Daoy (cell line): ENCODE measurements at regions not wholly inside any gene's neighbourhood (a gene's known extent, or its start where the extent isn't known, plus 50 kb on each side); places are given as distances from the start of the nearest gene placed in this dataset.
A peak's percentile ranks its signal among the peaks of the same experiment; 100 is the strongest.

Source experiments
- DNase-seq: peaks from one replicate; pipeline ENCODE4 v3.0.0-alpha.2; 2015; ENCODE audit warnings: low read depth

DNA sequence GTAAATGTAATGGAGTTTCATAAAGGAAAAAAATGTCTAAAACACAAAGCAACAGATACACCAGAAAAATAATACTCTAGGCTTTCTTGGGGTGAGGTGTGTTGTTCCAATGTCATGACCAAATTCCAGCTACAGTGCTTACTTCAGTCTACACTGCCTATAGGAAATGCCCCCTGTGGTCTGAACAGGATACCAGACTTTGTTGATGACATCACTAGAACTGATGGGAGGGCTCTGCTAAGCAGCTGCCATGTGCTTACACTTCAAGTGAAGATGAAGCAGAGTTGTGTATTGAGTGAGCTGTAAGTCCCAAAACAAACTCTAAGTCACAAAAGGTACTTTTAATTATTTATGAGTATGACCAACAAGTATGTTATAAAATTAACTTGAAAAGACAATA, 456.1 kb upstream of the IL12A start:
- no peak for DNase-seq

DNA sequence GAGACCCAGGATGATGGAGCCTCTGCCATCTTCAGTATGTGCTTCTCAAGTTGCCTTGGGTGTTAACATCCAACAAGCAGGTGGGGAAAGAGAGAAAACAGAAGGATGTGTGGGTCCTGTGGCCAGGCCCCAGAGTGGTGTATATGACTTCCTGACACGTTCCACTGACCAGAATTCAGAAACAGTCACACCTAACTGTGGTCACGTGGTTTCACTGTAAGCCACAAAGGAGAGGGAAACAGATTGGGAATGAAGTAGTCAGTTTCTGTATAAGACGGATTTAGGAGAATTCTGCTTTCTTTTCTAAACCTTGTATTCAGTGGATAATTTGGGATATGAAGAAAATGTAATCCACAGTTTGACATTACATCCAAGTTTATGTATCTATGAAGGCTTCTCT, 454.1 kb upstream of the IL12A start:
- no peak for DNase-seq

DNA sequence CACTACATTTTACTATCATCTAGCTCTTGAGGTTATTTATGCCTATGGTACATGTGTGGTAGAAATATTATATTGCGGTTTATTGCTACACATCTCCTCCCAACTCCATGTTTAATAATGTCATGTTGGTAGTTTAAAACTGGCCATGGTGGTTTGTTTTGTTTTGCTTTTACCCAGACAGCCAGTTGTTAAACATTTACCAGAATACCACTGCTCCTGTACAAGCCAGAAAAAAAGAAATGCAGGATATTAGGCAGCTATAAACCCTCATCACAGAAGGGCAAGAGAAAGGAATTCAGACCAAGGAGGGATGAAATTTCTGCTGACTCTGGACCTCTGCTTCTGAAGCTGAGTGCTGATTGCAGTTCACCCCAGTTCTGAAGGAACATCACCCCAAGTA, 451.8 kb upstream of the IL12A start:
- DNase-seq: no peak

DNA sequence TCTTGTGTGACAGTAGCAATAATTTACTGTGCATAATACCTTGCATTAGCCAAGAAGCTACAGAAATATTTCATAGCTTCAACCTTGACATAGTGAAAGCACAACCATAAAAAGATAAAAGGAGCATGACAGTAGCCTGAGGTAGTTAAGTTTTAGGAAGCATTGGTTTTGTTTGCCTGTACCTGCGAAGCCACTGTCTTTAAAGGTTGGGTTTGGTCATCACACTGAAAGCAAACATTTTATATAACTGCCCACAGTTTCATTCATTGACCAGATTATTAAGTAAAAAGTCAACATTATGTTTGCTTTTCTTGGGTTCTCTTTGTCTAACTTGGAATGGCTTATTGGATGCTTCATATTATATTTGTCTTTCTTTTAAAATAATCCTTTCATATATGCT, 450.1 kb upstream of the IL12A start:
- DNase-seq: no peak

DNA sequence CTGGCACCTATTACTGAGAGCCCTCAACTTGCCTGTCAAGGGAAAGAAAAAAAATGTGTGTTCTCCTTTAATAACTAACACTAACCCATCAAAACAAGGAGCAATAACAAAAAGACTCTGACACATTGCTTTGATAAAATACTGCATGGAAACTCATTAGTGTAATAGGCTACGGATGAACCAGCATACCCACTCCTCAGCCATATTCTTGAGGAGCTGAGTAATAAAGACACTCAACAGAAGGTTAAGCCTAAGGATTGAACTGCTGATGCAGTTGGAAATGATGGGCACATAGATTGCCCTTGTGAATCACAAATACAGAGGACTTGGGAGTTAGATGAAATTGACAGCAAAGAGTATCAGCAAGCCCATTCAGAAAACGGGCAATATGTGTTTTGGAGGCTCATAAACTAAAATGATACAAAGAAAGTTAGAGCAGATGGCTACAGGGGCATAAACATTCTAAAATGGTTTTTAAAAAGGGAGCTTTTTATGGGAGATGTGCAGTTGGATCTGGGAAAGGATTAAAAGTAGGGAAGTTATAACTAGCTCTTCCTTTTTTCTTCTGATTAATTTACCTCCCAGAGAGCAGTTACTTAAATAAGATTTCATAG, 447.6 kb upstream of the IL12A start:
- DNase-seq: no peak

DNA sequence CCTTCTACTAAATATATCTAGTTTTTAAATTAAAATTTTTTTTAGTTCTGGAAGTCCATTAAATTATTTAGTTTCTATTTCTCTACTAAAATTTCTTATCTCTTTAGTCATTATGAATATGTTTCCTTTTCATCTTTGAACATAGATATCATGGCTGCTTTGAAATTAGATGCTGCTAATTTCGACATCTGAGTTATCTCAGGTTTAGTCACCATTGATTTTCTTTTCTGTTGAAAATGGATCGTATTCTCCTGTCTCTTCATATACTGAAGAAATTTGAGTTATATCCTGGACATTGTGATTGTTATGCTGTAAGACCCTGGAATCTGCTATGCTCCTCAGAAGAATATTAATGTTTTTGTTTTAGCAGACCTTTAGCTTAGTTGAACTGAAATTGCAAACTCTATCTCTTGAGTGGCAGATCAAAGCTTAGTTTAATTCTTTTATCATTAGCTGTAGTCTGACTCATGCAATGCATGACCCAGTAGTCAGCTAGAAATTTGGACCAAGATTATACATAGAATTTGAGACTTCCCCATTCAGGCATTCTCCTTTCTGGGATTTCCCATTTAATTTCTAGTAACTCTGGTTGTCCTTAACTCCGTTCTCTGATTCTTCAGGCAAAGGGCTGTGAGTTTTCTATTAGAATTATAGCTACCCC, 439.8 kb upstream of the IL12A start:
- DNase-seq: peak; percentile 2

DNA sequence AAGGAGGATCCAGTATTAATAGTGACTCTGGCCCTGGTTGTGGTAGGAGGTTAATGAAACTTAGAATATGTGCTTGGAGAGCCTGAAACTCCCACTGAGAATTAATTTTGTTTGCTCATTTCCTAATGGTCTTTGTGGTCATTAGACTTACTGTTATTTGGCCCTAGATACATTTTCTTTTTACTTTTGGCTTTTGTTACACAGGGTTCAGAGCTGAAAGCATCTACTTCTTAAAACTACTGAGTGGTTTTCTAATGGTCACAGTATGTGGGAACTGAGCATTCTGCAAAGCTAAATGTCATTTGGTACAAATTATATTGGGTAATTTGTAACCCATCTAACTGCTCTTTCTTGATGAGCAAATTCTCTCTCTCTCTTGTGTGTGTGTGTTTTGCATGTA, 433.4 kb upstream of the IL12A start:
- DNase-seq: no peak

DNA sequence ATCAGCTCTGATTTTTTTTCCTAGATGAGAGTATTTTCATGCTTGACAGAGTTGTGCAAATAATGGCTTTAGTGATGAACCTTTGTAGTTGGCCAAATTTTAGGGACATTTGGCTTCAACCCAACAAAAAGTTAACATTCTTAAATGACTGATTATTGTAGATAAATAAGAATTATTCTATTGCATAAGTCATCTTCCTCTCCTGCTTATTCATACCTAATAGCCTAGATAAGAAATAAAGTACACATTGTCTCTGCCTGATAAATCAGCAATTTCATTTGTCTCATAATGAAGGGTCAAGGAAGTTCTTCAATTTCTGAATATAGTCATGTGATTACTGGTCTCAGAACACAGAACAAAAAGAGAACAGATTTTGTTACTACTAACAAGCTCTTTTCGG, 428.9 kb upstream of the IL12A start:
- DNase-seq: no peak

DNA sequence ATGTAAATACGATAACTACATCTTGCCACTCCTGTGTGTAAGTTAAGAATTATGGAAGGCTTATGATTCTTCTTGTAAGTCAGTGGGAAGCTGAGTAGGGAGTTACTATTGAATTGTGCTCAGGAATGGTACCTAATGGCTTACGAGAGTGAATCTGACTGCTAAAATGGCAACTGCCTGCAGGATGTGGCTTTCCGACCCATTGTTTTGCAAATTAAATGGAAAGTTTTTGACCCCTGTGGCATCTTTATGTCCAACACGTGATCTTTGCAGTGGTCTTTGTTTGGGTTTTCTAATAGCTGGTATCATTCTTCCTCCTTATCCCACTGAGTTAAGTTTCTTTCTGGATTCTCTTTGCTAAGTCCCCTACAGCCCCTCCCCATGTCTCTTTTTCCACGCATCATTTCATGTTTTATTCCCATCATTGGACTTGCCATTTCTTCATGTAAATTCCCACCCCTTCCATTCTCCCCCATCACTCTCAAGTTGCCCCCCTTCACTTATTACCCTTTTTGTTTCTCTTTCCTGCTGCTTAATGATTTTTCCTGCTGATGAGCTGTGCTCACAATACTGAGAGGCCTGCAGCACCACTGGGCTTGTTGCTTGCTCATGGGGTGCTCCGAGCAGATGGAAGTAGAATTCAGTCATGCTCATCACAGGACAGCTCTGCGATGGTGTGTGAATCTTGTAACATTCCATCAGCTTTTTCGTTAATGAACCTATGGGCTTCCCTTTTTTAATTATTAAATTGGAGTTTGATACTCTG, 428.2 kb upstream of the IL12A start:
- DNase-seq: peak; percentile 2

DNA sequence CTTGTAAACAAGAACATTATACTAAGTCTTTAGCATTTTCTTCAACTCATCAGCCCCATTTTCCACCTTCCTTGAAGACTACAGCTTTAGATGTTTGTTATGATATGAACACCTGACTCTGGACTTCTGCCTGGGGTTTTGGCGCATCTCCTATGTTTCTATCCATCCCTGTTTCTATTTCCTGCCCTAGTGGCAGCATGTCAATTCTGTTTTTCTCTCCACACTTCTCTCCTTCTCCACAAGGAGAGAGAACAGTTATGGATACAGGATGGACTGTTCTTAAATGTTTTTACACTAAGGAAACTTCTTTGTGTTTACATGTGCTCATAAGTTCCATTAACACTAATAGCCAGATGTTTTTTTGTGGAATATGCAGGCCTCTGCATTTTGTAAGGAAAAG, 423.3 kb upstream of the IL12A start:
- no peak for DNase-seq

DNA sequence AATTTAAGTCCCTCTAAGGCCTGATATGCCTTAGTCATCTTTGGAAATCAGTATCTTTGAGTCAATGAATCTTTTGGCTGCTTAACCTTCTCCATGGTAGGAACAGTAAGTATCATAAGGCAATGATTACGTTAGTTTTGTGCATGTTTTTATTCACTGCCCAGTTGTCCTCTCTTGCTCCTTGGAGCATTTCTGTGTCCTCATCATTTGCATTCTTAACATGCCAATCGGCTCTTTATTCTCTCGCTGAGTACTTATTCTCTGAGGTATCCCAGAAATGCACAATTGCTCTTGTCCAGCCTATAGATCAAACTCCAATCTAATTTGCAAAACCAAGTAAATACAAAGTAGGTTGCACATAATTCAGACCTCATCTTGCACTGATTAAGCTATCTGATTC, 405.0 kb upstream of the IL12A start:
- DNase-seq: no peak

DNA sequence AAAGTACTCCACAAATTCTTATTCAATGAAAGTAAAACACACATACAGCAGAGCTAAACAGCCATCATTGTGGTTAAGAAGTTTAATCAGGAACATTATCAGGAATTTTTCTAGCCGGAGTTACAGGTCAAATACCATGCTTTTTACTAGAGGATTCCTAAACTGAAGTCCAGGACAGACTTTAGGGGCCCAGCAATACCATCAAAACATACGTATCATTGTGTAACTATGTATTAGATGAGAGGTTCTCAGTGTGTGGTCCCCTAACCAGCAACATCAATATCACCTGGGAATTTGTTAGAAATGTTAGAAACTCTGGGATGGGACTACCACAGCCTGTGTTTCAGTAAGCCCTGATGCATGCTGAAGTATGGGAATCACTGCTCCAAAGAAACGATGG, 404.2 kb upstream of the IL12A start:
- DNase-seq: no peak

DNA sequence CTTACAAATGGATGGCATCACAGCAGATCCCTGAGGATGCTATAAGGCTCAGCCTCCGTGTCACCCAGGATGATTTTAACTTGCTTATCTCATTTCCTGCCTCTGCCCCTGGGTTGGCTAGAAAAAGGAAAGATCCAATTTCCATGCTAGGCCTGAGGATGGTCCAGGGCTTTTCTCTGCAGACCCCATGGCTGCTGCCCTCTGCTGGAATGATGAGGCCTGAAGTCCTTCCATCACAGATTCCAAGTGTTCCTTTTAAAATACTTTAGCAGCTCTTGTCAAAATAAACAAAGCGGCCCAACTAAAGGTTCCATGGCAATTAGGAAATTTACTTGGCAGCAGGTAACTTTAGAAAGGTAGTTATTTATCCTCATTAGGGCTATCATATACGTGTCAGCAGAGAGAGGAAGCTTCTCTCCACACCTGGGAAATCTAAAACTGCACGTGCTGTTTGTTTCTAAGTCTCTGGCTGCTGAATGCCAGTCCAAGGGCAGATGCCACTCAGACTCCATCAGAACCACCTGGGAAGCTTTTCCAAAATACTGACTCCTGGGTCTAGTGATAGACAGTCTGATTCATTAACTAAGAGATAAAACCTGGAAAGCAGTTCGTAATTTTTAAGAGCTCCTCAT, 401.9 kb upstream of the IL12A start:
- peak; percentile 48 for DNase-seq

DNA sequence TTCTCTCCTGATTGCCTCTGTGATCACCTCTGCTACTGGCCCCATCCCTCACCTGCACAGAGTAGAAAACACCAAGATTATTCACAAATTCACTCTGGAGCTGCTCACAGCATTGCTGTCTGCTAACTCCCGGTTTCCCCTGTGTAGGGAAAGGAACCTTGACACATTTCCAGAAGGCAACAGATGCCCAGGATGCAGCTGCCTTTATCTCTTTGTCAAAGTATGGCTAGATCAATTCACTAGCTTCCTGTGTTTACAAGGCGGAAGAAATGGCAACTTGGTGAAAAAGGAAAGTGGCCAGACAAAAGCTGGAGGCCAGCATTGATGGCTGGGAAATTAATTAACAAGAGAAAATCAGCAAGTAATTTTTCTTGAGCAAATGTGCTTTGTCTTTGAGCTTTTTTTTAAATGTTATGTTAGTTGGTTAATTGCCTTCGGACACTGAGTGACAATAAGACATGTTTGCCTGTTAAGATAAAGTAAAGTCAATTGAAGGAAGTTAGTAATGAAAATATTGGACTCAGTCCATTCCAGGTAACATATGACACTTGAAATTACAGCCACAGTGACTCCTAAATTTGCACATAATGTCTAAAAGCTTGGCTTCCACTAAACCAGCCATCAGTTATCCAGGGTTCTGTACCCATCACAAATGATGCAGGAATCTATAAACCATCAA, 394.6 kb upstream of the IL12A start:
- no peak for DNase-seq

DNA sequence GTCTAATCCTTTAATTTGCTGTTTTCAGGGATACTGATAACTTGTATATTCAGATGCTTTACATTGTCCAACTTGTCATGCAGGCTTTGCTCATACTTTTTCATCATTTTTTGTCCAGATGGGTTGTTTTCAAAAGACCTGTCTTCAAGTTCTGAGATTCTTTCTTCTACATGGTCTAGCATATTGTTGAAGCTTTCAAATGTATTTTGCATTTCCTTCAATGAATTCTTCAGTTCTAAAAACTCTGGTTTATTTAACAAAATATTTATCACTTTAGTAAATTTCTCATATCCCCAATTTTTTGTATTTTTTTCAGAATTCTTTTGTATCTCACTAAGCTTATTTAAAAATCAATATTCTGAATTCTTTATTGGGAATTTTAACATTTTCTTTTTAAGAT, 388.3 kb upstream of the IL12A start:
- DNase-seq: no peak

DNA sequence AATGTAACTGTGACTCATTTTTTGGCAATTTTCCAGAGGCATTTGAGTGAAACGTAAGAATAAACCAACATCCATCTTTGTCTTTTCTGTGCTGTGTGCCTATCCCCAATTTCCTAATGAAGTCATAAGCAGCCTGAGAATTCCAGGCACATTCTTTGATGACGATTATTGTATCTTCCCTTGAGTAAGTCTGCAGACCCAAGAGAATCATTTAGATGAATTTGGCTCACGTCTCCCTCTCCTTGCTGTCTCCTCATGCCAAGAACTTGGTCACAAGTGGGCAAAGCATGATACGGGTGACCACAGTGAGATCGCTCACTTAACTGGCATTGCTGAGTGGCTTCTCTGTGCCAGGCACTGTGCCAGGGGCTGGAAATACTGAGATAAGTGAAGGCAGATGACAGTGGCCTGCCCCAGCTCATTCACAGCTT, 384.5 kb upstream of the IL12A start:
- peak; percentile 35 for DNase-seq

DNA sequence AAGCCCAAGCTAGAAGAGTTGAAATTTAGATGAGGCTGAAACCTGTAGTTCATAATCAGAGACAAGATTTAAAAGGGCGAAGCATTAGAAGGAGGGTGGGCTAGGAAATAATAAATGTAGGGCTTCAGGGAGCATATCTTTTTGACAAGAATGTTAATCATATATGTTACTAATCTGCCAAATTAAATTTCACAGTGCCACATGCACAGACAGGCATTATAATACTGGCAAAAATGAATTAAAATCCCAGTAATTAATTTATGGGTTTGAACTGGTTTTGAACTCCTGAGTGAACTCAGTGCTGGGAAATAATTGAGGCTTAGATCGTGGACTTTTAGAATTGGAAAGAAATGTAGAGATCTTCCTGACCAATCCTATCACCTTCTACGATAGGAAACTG, 383.5 kb upstream of the IL12A start:
- DNase-seq: no peak

DNA sequence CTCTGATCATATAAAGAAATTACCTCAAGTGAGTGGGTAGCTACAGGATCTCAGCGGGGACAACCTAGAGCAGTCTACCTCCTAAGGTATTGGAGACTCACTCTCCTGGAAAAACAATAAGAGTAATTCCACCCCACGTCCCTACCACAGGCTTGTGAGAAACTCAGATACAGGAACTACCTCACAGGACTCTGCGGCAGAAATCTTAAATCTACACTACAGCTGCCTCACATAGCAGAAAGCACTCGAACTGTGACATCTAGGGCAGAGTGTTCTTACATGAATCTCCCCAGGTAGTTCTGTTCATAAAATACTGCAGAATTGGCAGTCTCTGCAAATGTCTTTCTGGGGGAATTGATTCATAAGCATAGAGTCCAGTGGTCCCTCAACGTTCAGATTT, 382.9 kb upstream of the IL12A start:
- DNase-seq: no peak

DNA sequence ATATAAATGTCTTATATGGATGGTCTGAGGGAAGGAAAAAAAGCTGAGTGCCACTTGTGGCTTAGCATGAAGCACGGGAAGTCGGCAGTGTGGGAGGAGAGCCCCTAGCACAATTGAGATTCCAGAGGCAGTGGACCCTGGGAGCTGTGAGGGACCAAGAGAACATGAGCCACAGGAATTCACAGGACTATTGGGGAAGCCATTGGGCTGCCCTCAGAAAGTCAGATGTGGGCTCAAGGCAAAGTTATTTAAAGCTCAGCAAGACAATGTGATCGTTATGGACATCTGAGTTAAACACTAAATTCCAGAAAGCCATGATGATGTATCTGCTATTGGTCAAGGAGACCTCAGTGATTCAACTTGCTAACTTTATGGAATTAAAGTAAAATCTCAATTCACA, 380.8 kb upstream of the IL12A start:
- no peak for DNase-seq

DNA sequence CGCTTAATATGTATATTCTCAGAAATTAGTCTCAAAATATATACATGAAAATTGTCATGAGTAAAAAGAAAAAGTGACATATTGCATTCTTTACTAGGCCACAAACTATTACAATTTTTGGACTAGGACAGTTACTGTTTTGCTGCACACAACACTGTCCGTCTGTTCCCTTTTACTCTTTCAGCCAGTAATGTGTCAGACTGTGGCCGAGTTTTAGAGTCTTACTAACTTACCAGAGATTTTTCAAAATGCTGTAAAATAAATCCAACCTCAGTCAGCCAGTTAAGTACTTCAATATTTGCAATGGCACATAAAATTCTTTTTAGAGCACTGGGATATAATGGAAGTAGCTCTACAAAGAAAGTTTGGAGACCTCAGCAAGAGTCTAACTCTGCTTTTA, 380.3 kb upstream of the IL12A start:
- no peak for DNase-seq

DNA sequence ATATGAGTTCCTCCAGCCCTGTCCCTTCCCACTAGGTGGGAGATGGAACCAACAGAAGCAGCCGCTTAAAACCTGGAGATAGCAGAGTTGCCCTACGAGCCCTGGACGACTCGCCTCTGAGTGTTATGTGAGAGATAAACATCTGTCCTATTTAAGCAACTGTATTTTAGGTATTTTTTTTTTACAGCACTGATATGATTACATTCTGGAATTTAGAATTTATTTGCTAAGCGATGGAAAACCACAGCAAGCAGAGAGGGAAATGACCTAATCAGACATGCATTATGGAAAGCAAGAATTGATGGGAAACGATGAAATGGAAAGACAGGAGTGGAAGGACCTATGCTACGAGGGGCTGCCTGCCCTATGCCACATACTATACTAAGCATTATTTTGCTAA, 379.0 kb upstream of the IL12A start:
- DNase-seq: peak; percentile 33

DNA sequence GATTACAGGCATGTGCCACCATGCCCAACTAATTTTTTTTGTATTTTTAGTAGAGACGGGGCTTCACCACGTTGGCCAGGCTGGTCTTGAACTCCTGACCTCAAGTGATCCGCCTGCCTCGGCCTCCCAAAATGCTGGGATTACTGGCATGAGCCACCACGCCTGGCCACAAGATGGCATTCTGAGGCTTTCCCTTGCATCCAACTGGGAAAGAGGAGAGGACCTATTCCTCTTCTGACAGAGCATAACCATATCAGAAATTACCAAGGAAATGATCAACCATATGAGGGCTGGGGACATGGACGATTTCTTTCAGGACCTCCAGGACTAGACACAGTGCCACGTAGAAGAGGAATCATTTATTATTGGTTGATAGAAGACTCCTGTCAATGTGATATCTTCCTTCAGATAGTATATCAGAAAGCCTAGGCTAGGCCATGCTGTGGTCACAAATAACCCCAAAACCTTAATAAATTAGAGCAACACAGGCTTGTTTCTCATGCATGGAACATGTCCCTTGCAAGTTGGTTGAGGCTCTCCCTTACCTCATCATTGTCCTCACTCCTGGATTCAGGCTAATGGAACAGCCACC, 372.3 kb upstream of the IL12A start:
- peak; percentile 71 for DNase-seq
